OCI-LY7 (cell line): ENCODE measurements at regions not wholly inside any gene's neighbourhood (a gene's known extent, or its start where the extent isn't known, plus 50 kb on each side); places are given as distances from the start of the nearest gene placed in this dataset.

Experiments
- BruUV-seq: library from RNA; stranded (reverse); fragments of 400-500 nt; replicated peaks from 2 replicates; lab custom pipeline; 2021; lab: Mats Ljungman, UMichigan
- CTCF ChIA-PET: fragments of 300-600 bp; sonication (Branson Sonifier 250); formaldehyde crosslinking; loops from one replicate; lab custom pipeline; 2022; ENCODE audit warnings: antibody characterized with exemption; ENCODE audit not compliant: unreplicated experiment; lab: Charles Lee
- POLR2A ChIA-PET: fragments of 300-600 bp; sonication (Branson Sonifier 250); formaldehyde crosslinking; loops from one replicate; lab custom pipeline; 2022; ENCODE audit warnings: antibody characterized with exemption; lab: Charles Lee
- DNase-seq: peaks from one replicate; pipeline ENCODE4 v3.0.0-alpha.2; 2015; ENCODE audit warnings: low spot score
- H2AFZ ChIP-seq: fragments of 200-600 bp; sonication (generic), shearing (Covaris generic); 2 replicates; pipeline ENCODE4 v1.6.1; 2014; ENCODE audit warnings: mild to moderate bottlenecking, antibody characterized with exemption, low read length, moderate library complexity
- H3K27ac ChIP-seq: fragments of 200-600 bp; sonication (generic); 2 replicates; pipeline ENCODE4 v1.5.1; 2014; ENCODE audit warnings: mixed run types, low read depth, mild to moderate bottlenecking, moderate library complexity, low read length, inconsistent platforms; ENCODE audit not compliant: poor library complexity, severe bottlenecking
- H3K36me3 ChIP-seq: fragments of 200-600 bp; sonication (generic); 2 replicates; pipeline ENCODE4 v1.6.1; 2014; ENCODE audit warnings: mild to moderate bottlenecking, antibody characterized with exemption, low read length, moderate library complexity, mixed read lengths; ENCODE audit not compliant: insufficient read depth
- H3K4me1 ChIP-seq: fragments of 200-600 bp; sonication (generic); 2 replicates; pipeline ENCODE4 v1.5.1; 2014; ENCODE audit warnings: mild to moderate bottlenecking, low read length; ENCODE audit not compliant: insufficient read depth, poor library complexity, severe bottlenecking
- H3K4me2 ChIP-seq: fragments of 200-600 bp; sonication (generic); 2 replicates; pipeline ENCODE4 v1.6.1; 2014; ENCODE audit warnings: mild to moderate bottlenecking, low read length
- H3K4me3 ChIP-seq: fragments of 200-600 bp; sonication (generic); 2 replicates; pipeline ENCODE4 v1.5.1; 2014; ENCODE audit warnings: mild to moderate bottlenecking, low read depth, low read length; ENCODE audit not compliant: poor library complexity, severe bottlenecking
- H3K79me2 ChIP-seq: fragments of 200-600 bp; sonication (generic); 2 replicates; pipeline ENCODE4 v1.6.1; 2016; ENCODE audit warnings: low read depth, mild to moderate bottlenecking, low read length, moderate library complexity, mixed read lengths; ENCODE audit not compliant: insufficient read depth
- H3K9me2 ChIP-seq: fragments of 200-600 bp; sonication (generic); 2 replicates; pipeline ENCODE4 v1.6.1; 2016; ENCODE audit warnings: mild to moderate bottlenecking, low read length, mixed read lengths; ENCODE audit not compliant: insufficient read depth
- H3K9me3 ChIP-seq: fragments of 200-600 bp; sonication (generic); 2 replicates; pipeline ENCODE4 v1.6.1; 2014; ENCODE audit warnings: mild to moderate bottlenecking, mixed run types, low read length, mixed read lengths
- H4K20me1 ChIP-seq: fragments of 200-600 bp; sonication (generic); 2 replicates; pipeline ENCODE4 v1.6.1; 2014; ENCODE audit warnings: mild to moderate bottlenecking, antibody characterized with exemption, low read length, moderate library complexity, mixed read lengths; ENCODE audit not compliant: insufficient read depth
- EZH2phosphoT487 ChIP-seq: fragments of 200-600 bp; sonication (generic); IDR thresholded peaks from 2 replicates; pipeline ENCODE4 v1.6.1; 2018; ENCODE audit warnings: low read depth, borderline replicate concordance, mild to moderate bottlenecking, mixed run types, antibody characterized with exemption, low read length, moderate library complexity, mixed read lengths
- intact Hi-C: fragments of 100-400 bp; cut with micrococcal nuclease; formaldehyde crosslinking; loops from one replicate; pipeline ENCODE4 v1.10.0; 2022; ENCODE audit not compliant: unreplicated experiment
- TF ChIP-seq, protein P1 (sequence below): fragments of 200-600 bp; sonication (generic); conservative IDR thresholded peaks from 2 replicates; pipeline ENCODE4 v1.5.1; 2014; ENCODE audit warnings: mild to moderate bottlenecking, antibody characterized with exemption, low read length, moderate library complexity, mixed read lengths

DNA sequence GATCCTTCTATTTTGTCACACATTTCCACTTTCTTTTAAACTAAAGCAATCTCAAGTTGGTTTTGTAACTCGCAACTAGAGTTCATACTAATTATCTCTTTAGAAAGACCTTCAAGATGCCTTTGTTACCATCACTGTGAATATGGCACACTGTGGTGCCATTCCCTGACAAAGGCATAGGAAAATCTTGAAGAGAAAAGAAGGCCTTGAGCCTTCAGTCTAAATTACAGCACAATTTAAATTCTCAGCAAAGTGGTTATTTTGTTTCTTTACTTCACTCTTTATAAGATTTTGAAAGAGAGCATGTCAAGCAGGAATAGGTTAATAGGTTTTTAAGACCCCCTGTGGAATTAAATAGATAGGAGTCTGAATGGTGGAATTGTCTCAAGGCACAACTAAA is 89.0 kb upstream of the BANK1 start:
- Histone ChIP-seq H3K27ac (no peak overlapping the region), H2AFZ (no peak overlapping the region), H3K4me3 (no peak overlapping the region), H3K9me3 (no peaks in the 10 kb centered on the region), H3K36me3 (no peaks in the 10 kb centered on the region), H3K9me2 (no peaks in the 10 kb centered on the region), H3K4me1 (no peaks in the 10 kb centered on the region), H3K79me2 (no peaks in the 10 kb centered on the region), H4K20me1 (no peaks in the 10 kb centered on the region), H3K4me2 (no peak overlapping the region)
- intact Hi-C loops, result no loop called here
- ChIA-PET POLR2A (no interaction called here), CTCF (no interaction called here)
- TF ChIP-seq, protein P1, sequence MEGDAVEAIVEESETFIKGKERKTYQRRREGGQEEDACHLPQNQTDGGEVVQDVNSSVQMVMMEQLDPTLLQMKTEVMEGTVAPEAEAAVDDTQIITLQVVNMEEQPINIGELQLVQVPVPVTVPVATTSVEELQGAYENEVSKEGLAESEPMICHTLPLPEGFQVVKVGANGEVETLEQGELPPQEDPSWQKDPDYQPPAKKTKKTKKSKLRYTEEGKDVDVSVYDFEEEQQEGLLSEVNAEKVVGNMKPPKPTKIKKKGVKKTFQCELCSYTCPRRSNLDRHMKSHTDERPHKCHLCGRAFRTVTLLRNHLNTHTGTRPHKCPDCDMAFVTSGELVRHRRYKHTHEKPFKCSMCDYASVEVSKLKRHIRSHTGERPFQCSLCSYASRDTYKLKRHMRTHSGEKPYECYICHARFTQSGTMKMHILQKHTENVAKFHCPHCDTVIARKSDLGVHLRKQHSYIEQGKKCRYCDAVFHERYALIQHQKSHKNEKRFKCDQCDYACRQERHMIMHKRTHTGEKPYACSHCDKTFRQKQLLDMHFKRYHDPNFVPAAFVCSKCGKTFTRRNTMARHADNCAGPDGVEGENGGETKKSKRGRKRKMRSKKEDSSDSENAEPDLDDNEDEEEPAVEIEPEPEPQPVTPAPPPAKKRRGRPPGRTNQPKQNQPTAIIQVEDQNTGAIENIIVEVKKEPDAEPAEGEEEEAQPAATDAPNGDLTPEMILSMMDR, result no peak
- TF ChIP-seq EZH2phosphoT487, result no peak
- no peak for DNase-seq
- no TSS peak for BruUV-seq

DNA sequence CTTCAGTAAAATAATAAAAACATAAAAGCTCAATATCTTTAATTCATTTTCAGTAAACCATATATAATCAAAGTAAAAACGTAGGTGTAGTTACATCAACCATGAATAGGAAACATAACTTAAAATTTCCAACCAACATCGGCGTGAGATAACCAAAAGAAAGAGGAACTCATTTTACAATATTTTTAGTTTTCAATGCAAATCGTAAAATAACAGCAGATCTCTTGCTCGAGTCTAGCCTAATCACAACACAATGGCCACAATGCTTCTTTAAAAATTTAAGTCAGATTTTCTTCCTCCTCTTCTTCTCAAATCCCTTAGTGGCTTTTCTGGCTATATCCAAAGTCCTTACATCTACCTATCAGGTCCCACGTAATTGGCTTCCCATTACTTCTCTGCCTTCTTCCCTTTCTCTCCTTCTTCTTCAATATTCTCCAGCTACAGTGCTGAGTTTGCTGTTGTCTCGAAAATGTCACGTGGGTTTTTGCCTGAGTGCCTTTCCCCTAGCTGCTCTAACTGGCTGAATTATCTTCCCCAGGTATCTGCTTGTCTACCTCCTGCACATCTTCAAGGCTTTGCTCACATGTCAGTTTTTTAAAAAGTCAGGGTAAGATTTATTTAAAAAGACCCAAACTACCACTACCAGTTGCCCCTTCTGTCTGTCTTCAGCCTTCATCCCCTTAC is 90.9 kb upstream of the BANK1 start:
- Histone ChIP-seq H3K9me3 (no peaks in the 10 kb centered on the region), H3K4me1 (no peaks in the 10 kb centered on the region), H4K20me1 (no peaks in the 10 kb centered on the region), H3K27ac (no peak overlapping the region), H3K4me2 (peak overlapping the region; percentile 30; the same call in 1 of the 2 replicates), H3K9me2 (no peaks in the 10 kb centered on the region), H3K79me2 (no peaks in the 10 kb centered on the region), H3K36me3 (no peaks in the 10 kb centered on the region), H2AFZ (no peak overlapping the region), H3K4me3 (no peak overlapping the region)
- CTCF ChIA-PET, result no interaction called here
- POLR2A ChIA-PET, result interaction anchor here (0.6 kb wide), 1 partner anchor 1606 kb away, joined by 3 read pairs; no protein-coding TSS in a partner anchor
- TF ChIP-seq, protein P1, result no peak
- TF ChIP-seq EZH2phosphoT487, result no peak
- intact Hi-C loops, result no loop called here
- BruUV-seq, result no TSS peak
- no peak for DNase-seq

DNA sequence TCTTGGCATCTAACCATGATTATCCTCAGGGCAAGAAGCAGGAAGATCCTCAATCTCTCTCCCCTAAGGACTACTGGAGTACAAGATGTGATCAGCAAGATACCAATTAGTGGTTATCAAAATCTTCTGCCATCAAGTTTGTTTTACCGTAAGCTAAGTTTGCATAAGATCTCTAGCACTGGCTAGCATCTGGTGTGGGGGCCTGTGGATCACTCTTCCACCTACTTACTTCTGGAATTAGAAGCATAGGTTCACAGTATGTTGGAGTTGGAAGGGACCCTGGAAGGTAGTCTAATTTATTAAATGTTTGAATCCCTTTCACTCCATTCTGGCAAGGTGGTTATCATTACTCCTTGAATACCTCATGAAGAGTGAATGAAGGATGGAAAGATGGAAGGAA is 93.3 kb upstream of the BANK1 start:
- H4K20me1 ChIP-seq, result no peaks in the 10 kb centered on the region
- H2AFZ ChIP-seq, result no peak overlapping the region
- no peaks in the 10 kb centered on the region for H3K9me3 ChIP-seq
- POLR2A ChIA-PET, result interaction anchor here (0.7 kb wide), 1 partner anchor 27 kb away, joined by 3 read pairs; no protein-coding TSS in a partner anchor
- H3K36me3 ChIP-seq, result no peaks in the 10 kb centered on the region
- DNase-seq, result no peak
- no peaks in the 10 kb centered on the region for H3K4me1 ChIP-seq
- no peaks in the 10 kb centered on the region for H3K9me2 ChIP-seq
- H3K4me2 ChIP-seq, result no peak overlapping the region
- TF ChIP-seq EZH2phosphoT487, result no peak
- TF ChIP-seq, protein P1, result no peak
- no TSS peak for BruUV-seq
- intact Hi-C loops, result no loop called here
- no peak overlapping the region for H3K27ac ChIP-seq
- no peak overlapping the region for H3K4me3 ChIP-seq
- CTCF ChIA-PET, result no interaction called here
- no peaks in the 10 kb centered on the region for H3K79me2 ChIP-seq
